Naive thymus-derived CD4-positive, alpha-beta T cell (primary cell): ENCODE measurements at regions not wholly inside any gene's neighbourhood (a gene's known extent, or its start where the extent isn't known, plus 50 kb on each side); places are given as distances from the start of the nearest gene placed in this dataset.

ENCODE experiments used
- ATAC-seq: fragments of 150-1000 bp; cut with Tn5 transposase; 2 replicates; pipeline ENCODE4 v1.10.0; 2021; ENCODE audit warnings: mild to moderate bottlenecking, moderate library complexity
- CTCF ChIA-PET: fragments of 350-600 bp; sonication (Branson Sonifier 250); formaldehyde crosslinking; loops from one replicate; lab custom pipeline; 2021; ENCODE audit warnings: antibody characterized with exemption; lab: Charles Lee
- POLR2A ChIA-PET: fragments of 350-600 bp; sonication (Branson Sonifier 250); formaldehyde crosslinking; loops from one replicate; lab custom pipeline; 2021; ENCODE audit warnings: antibody characterized with exemption, inconsistent platforms; lab: Charles Lee
- DNase-seq, 9 donors: peaks; one replicate each; pipeline versions ENCODE4 v3.0.0 to v3.0.0-alpha.2; 2020 to 2022; ENCODE audit warnings: mixed read lengths in 1 of 9
- H3K27ac ChIP-seq: one replicate; pipeline ENCODE4 v1.7.0; 2013; ENCODE audit warnings: mild to moderate bottlenecking, low read depth, low read length, moderate library complexity
- H3K27me3 ChIP-seq, 2 donors: one replicate each; pipeline ENCODE4 v1.7.0; 2013; ENCODE audit warnings: low read length in 2 of 2, mild to moderate bottlenecking in 2 of 2, moderate library complexity in 2 of 2; ENCODE audit not compliant: control insufficient read depth in 2 of 2, insufficient read depth in 2 of 2
- H3K36me3 ChIP-seq, 3 experiments: 1 replicate in 2 of 3; 2 replicates in 1 of 3; pipeline ENCODE4 v1.7.0; 2013; ENCODE audit warnings: low read length in 3 of 3, mild to moderate bottlenecking in 3 of 3, moderate library complexity in 1 of 3; ENCODE audit not compliant: insufficient read depth in 3 of 3, control insufficient read depth in 2 of 3
- H3K4me1 ChIP-seq, 2 donors: one replicate each; pipeline ENCODE4 v1.7.0; 2013; ENCODE audit warnings: low read length in 2 of 2, mild to moderate bottlenecking in 2 of 2, moderate library complexity in 1 of 2; ENCODE audit not compliant: control insufficient read depth in 2 of 2, insufficient read depth in 2 of 2
- H3K4me3 ChIP-seq: 2 replicates; pipeline ENCODE4 v1.7.0; 2013; ENCODE audit warnings: mild to moderate bottlenecking, low read length
- H3K9me3 ChIP-seq, 3 experiments: 1 replicate in 2 of 3; 2 replicates in 1 of 3; pipeline ENCODE4 v1.7.0; 2013; ENCODE audit warnings: low read length in 3 of 3; ENCODE audit not compliant: control insufficient read depth in 2 of 3
- H3K27ac Mint-ChIP-seq, 9 donors: one replicate each; pipeline ENCODE4 v1.8.0; 2020 to 2022; ENCODE audit warnings: mixed read lengths in 9 of 9, mild to moderate bottlenecking in 8 of 9, moderate library complexity in 5 of 9, inconsistent platforms in 2 of 9
- H3K27me3 Mint-ChIP-seq, 5 donors: one replicate each; pipeline ENCODE4 v1.8.0; 2021 to 2022; ENCODE audit warnings: mixed read lengths in 5 of 5, mild to moderate bottlenecking in 1 of 5
- H3K36me3 Mint-ChIP-seq, 5 donors: one replicate each; pipeline ENCODE4 v1.8.0; 2020 to 2022; ENCODE audit warnings: mixed read lengths in 5 of 5, mild to moderate bottlenecking in 3 of 5, inconsistent platforms in 1 of 5
- H3K4me1 Mint-ChIP-seq, 7 donors: one replicate each; pipeline ENCODE4 v1.8.0; 2020 to 2022; ENCODE audit warnings: mixed read lengths in 7 of 7, mild to moderate bottlenecking in 3 of 7, inconsistent platforms in 1 of 7
- H3K4me3 Mint-ChIP-seq, 10 donors: one replicate each; pipeline ENCODE4 v1.8.0; 2020 to 2022; ENCODE audit warnings: mild to moderate bottlenecking in 10 of 10, mixed read lengths in 10 of 10, moderate library complexity in 6 of 10, inconsistent platforms in 2 of 10
- H3K9me3 Mint-ChIP-seq, 11 donors: one replicate each; pipeline ENCODE4 v1.8.0; 2020 to 2022; ENCODE audit warnings: mixed read lengths in 11 of 11, mild to moderate bottlenecking in 4 of 11, inconsistent platforms in 1 of 11, moderate library complexity in 1 of 11
- intact Hi-C, 2 donors: fragments of 100-400 bp; cut with micrococcal nuclease; formaldehyde crosslinking; loops; one replicate each; pipeline ENCODE4 v1.15.1; 2023

DNA sequence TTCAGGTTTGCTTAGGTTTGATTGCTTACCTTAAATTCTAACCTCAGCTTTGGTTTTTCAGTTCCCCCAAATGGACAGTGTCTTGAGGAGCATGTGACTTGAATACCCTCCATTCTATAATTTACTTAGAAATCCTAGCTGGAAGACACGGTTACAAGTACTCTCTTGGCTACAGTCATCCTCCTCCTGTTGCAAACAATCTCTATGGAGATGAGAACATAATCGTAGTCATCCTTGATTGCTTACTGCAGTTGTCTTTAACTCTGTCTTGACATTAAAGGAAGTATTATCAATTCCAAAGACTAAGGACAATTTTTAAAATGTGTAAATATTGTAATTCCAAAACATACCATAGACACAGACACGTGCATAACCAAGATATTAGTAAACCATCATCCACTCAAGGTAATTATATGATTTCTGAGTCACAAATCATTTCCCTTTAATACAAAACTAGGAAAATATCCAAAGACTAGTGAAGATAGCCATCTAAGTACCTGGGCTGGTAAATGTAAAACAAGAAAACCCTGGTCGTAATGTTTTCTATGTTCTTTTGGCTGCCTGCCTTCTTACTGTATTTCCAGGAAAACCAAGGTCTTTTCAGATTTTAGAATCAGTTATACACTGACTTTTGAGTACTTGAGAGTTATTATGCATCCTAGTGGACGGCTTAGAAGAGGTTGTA, 149.9 kb downstream of the CHRM3 start:
- H3K36me3 ChIP-seq = no peaks in the 10 kb centered on the region
- ChIA-PET CTCF (no interaction called here), POLR2A (interaction anchor here (0.6 to 1.1 kb wide), 2 partner anchors 25 to 58 kb away, joined by 3 read pairs; no protein-coding TSS in a partner anchor)
- no peak for ATAC-seq
- intact Hi-C loops = no loop called here
- Mint-ChIP-seq H3K36me3 (no peaks in the 10 kb centered on the region), H3K27me3 (no peaks in the 10 kb centered on the region), H3K4me1 (no peaks in the 10 kb centered on the region), H3K4me3 (no peak overlapping the region), H3K9me3 (no peaks in the 10 kb centered on the region), H3K27ac (no peak overlapping the region)
- no peak overlapping the region for H3K4me3 ChIP-seq
- H3K27ac ChIP-seq = no peak overlapping the region
- H3K4me1 ChIP-seq = no peaks in the 10 kb centered on the region
- no peak for DNase-seq
- no peaks in the 10 kb centered on the region for H3K9me3 ChIP-seq
- no peaks in the 10 kb centered on the region for H3K27me3 ChIP-seq

DNA sequence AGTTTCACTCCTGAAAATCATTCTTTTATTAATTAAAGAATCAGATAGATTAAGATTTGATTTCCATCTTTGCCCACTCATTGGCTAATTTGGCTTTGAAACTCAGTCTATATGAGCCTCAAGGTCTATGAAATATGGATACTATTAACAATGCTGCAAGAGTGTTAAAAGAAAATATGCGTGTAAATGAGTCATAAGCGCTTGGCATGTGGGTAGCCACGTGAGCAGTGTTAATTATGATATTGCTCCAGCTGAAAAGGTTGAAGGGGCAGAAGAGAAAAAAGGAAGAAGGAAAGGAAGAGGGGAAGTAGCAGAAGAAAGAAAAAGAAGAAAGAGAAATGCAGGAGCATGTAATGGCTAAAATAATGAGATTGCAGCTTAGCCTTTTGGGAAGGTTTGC, 151.4 kb downstream of the CHRM3 start:
- no peak for ATAC-seq
- Mint-ChIP-seq H3K4me3 (no peak overlapping the region), H3K9me3 (no peaks in the 10 kb centered on the region), H3K27ac (no peak overlapping the region), H3K36me3 (no peaks in the 10 kb centered on the region), H3K27me3 (no peaks in the 10 kb centered on the region), H3K4me1 (no peaks in the 10 kb centered on the region)
- no peaks in the 10 kb centered on the region for H3K9me3 ChIP-seq
- CTCF ChIA-PET = no interaction called here
- intact Hi-C loops = no loop called here
- H3K4me1 ChIP-seq = no peaks in the 10 kb centered on the region
- H3K4me3 ChIP-seq = no peak overlapping the region
- H3K27me3 ChIP-seq = no peaks in the 10 kb centered on the region
- H3K36me3 ChIP-seq = no peaks in the 10 kb centered on the region
- no peak overlapping the region for H3K27ac ChIP-seq
- POLR2A ChIA-PET = no interaction called here
- DNase-seq = no peak

DNA sequence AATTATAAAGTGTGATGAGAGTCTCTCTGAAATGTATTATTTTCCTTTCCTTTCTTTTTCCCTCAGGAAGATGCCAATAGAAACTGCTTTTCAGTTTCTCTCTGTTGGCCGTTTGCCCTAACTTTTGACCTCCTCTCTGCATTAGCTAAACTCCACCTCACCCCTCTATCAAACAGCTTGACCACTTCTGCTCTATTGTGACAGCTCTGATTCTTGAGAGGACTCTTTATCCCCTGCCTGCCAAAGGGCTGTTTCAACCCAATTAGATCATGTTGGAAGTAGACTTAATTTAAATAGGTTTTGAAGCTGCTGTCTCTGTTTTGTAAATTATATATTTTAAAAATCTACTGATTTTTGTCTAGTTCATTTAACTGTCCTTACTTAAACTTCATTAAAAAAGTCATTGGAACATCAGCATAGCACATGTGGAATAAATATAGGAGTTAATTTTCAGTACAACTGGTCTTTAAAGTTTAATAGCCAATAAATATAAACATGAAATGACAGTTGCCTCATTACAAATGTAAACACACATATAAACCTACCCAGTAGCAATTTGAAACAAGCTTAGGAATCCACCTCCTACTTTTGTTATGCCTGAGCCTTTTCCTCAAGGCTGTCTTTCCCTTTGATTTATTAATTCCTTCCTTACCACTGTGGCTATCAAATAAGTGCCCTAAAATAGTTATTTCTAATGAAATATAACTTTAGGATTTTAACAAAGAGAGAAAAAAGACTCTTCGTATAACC, 152.0 kb downstream of the CHRM3 start:
- no peaks in the 10 kb centered on the region for H3K4me1 ChIP-seq
- ChIA-PET POLR2A (no interaction called here), CTCF (interaction anchor here (0.5 kb wide), 1 partner anchor 1981 kb away, joined by 3 read pairs; the partner anchor contains the start of gene FH)
- Mint-ChIP-seq H3K27me3 (no peaks in the 10 kb centered on the region), H3K36me3 (no peaks in the 10 kb centered on the region), H3K4me1 (no peaks in the 10 kb centered on the region), H3K9me3 (no peaks in the 10 kb centered on the region), H3K4me3 (no peak overlapping the region), H3K27ac (no peak overlapping the region)
- no peak overlapping the region for H3K4me3 ChIP-seq
- H3K27ac ChIP-seq = no peak overlapping the region
- DNase-seq (no peak), ATAC-seq (no peak)
- H3K9me3 ChIP-seq = no peaks in the 10 kb centered on the region
- H3K27me3 ChIP-seq = no peaks in the 10 kb centered on the region
- intact Hi-C loops = no loop called here
- no peaks in the 10 kb centered on the region for H3K36me3 ChIP-seq

DNA sequence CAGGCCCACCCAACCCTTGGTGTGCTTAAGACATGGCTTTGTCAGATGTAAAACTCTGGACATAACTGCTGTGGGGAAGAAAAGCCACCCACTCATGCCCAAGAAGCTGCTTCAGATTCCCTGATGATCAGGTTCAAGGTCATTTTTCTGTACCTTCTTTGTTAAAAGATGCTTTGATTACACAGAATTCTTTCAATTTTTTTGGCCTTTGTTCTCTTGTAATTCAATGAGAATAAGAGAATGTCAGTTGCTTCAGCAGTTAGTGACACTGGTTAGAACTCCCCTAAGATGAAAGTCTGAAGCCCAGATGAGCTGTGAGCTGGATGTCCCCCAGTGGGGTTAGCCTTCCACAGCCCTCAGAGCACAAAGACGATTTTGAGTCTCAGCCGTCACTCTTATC, 152.7 kb downstream of the CHRM3 start:
- no peaks in the 10 kb centered on the region for H3K4me1 Mint-ChIP-seq
- Histone ChIP-seq H3K36me3 (no peaks in the 10 kb centered on the region), H3K4me3 (no peak overlapping the region), H3K9me3 (no peaks in the 10 kb centered on the region), H3K27me3 (no peaks in the 10 kb centered on the region), H3K4me1 (no peaks in the 10 kb centered on the region), H3K27ac (no peak overlapping the region)
- H3K27ac Mint-ChIP-seq = no peak overlapping the region
- no peaks in the 10 kb centered on the region for H3K36me3 Mint-ChIP-seq
- intact Hi-C loops = no loop called here
- no peaks in the 10 kb centered on the region for H3K27me3 Mint-ChIP-seq
- CTCF ChIA-PET = interaction anchor here (0.5 kb wide), 1 partner anchor 1981 kb away, joined by 3 read pairs; the partner anchor contains the start of gene FH
- H3K9me3 Mint-ChIP-seq = no peaks in the 10 kb centered on the region
- no peak for DNase-seq
- POLR2A ChIA-PET = no interaction called here
- H3K4me3 Mint-ChIP-seq = no peak overlapping the region
- no peak for ATAC-seq

DNA sequence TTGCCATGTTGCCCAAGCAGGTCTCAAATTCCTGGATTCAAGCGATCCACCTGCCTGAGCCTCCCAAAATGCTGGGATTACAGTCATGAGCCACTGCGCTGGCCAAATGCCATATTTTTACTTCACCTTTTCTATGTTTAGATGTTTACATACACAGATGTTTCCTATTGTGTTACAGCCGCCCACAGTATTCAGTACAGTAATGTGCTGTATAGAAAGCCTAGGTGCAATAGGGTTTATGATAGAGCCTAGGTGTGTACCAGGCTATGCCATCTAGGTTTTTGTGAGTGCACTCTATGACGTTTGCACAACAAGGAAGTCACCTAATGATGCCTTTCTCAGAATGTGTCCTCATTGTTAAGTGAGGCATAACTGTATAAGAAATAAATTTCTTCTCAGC, 153.4 kb downstream of the CHRM3 start:
- intact Hi-C loops = no loop called here
- Histone ChIP-seq H3K9me3 (no peaks in the 10 kb centered on the region), H3K4me3 (no peak overlapping the region), H3K27me3 (no peaks in the 10 kb centered on the region), H3K4me1 (no peaks in the 10 kb centered on the region), H3K36me3 (no peaks in the 10 kb centered on the region), H3K27ac (no peak overlapping the region)
- POLR2A ChIA-PET = no interaction called here
- no peak for DNase-seq
- CTCF ChIA-PET = no interaction called here
- no peak overlapping the region for H3K27ac Mint-ChIP-seq
- H3K27me3 Mint-ChIP-seq = no peaks in the 10 kb centered on the region
- H3K4me3 Mint-ChIP-seq = no peak overlapping the region
- H3K36me3 Mint-ChIP-seq = no peaks in the 10 kb centered on the region
- ATAC-seq = no peak
- no peaks in the 10 kb centered on the region for H3K9me3 Mint-ChIP-seq
- H3K4me1 Mint-ChIP-seq = no peaks in the 10 kb centered on the region

DNA sequence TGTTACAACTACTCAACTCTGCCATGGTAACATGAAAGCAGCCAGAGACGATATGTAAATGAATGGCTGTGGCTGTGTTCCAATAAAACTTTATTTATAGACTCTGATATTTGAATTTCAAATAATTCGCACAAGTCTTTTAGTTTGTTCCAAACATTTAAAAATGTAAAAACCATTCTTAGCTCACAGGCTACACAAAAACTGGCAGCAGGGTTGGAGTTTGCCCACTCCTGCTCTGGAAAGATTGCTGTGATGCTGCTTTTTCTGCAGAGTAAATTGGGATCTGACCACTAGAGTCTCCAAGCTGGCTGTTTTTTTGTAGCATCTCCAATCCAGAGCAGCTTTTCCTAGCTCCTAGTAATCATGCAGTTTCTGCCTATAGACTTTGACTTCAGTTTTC, 157.5 kb downstream of the CHRM3 start:
- peaks cover 4 to 5% (median 5%) of the 10 kb centered on the region in 5 donors for H3K36me3 Mint-ChIP-seq
- no peak overlapping the region for H3K27ac Mint-ChIP-seq
- DNase-seq (no peak), ATAC-seq (no peak)
- no peaks in the 10 kb centered on the region for H3K27me3 Mint-ChIP-seq
- peaks cover 0 to 7% (median 5%) of the 10 kb centered on the region in 11 donors for H3K9me3 Mint-ChIP-seq
- ChIA-PET CTCF (no interaction called here), POLR2A (no interaction called here)
- no peaks in the 10 kb centered on the region for H3K4me1 ChIP-seq
- no peak overlapping the region for H3K4me3 ChIP-seq
- H3K27me3 ChIP-seq = no peaks in the 10 kb centered on the region
- H3K4me1 Mint-ChIP-seq = peaks cover 6 to 19% (median 18%) of the 10 kb centered on the region in 7 donors
- intact Hi-C loops = no loop called here
- no peaks in the 10 kb centered on the region for H3K36me3 ChIP-seq
- H3K9me3 ChIP-seq = no peaks in the 10 kb centered on the region
- no peak overlapping the region for H3K27ac ChIP-seq
- no peak overlapping the region for H3K4me3 Mint-ChIP-seq
